C4-2B (cell line): ENCODE measurements at regions not wholly inside any gene's neighbourhood (a gene's known extent, or its start where the extent isn't known, plus 50 kb on each side); places are given as distances from the start of the nearest gene placed in this dataset.
"Not testable (repeated sequence)": the region's sequence is repeated elsewhere in the genome, so short reads cannot be mapped to it uniquely, and the experiment has no call there.

Experiments
- H3K27ac ChIP-seq: fragments of 450-650 bp; 2 replicates; pipeline ENCODE4 v1.5.1; 2017
- ZFX ChIP-seq: fragments of 450-650 bp; IDR thresholded peaks from 2 replicates; pipeline ENCODE4 v1.6.1; 2017
- TF ChIP-seq, protein P1 (sequence below): fragments of 450-650 bp; conservative IDR thresholded peaks from 2 replicates; pipeline ENCODE4 v1.5.1; 2017; ENCODE audit warnings: mild to moderate bottlenecking

- no peak overlapping the region for H3K27ac ChIP-seq
- no peak for TF ChIP-seq ZFX
- TF ChIP-seq, protein P1, sequence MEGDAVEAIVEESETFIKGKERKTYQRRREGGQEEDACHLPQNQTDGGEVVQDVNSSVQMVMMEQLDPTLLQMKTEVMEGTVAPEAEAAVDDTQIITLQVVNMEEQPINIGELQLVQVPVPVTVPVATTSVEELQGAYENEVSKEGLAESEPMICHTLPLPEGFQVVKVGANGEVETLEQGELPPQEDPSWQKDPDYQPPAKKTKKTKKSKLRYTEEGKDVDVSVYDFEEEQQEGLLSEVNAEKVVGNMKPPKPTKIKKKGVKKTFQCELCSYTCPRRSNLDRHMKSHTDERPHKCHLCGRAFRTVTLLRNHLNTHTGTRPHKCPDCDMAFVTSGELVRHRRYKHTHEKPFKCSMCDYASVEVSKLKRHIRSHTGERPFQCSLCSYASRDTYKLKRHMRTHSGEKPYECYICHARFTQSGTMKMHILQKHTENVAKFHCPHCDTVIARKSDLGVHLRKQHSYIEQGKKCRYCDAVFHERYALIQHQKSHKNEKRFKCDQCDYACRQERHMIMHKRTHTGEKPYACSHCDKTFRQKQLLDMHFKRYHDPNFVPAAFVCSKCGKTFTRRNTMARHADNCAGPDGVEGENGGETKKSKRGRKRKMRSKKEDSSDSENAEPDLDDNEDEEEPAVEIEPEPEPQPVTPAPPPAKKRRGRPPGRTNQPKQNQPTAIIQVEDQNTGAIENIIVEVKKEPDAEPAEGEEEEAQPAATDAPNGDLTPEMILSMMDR = no peak
Observed at GRCh38 chr12:112711026-112711425, 80.5 kb upstream of the RPH3A start.

- no peak overlapping the region for H3K27ac ChIP-seq
- no peak for TF ChIP-seq ZFX
- TF ChIP-seq, protein P1 = no peak
Observed at GRCh38 chr12:112711507-112711906, 80.0 kb upstream of the RPH3A start.

- not testable (repeated sequence) for H3K27ac ChIP-seq
Observed at GRCh38 chr12:112712751-112713150, 78.8 kb upstream of the RPH3A start.

- no peak overlapping the region for H3K27ac ChIP-seq
- TF ChIP-seq, protein P1 = no peak
Observed at GRCh38 chr12:112713471-112713870, 78.1 kb upstream of the RPH3A start.

DNA sequence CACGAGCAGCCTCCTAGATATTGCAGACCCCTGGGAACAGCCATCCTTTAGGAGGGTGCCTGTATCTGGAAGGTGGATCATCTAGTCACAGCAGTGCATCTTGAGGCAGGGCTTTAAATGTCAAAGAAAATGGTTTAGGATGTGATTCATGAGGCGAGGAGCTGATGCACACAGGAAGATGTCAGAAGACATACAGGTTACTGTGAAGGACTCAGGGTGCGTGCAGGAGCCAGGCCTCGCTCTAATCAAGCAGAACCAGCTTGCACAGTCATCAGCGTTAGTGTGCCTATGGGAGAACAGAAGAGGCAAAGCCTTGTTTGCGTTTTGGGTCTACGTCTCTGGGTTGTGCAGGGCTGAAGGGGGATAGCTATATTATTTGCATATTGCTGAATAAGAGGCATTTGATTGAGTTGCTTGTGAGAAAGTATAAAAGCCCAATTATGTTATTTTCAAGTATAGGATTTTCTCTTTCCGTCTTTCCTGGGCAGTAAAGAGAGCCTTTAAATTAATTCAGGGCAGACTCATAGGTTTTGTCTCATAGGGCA, 77.3 kb upstream of the RPH3A start:
- no peak overlapping the region for H3K27ac ChIP-seq
- TF ChIP-seq ZFX = no peak
- TF ChIP-seq, protein P1 = no peak

DNA sequence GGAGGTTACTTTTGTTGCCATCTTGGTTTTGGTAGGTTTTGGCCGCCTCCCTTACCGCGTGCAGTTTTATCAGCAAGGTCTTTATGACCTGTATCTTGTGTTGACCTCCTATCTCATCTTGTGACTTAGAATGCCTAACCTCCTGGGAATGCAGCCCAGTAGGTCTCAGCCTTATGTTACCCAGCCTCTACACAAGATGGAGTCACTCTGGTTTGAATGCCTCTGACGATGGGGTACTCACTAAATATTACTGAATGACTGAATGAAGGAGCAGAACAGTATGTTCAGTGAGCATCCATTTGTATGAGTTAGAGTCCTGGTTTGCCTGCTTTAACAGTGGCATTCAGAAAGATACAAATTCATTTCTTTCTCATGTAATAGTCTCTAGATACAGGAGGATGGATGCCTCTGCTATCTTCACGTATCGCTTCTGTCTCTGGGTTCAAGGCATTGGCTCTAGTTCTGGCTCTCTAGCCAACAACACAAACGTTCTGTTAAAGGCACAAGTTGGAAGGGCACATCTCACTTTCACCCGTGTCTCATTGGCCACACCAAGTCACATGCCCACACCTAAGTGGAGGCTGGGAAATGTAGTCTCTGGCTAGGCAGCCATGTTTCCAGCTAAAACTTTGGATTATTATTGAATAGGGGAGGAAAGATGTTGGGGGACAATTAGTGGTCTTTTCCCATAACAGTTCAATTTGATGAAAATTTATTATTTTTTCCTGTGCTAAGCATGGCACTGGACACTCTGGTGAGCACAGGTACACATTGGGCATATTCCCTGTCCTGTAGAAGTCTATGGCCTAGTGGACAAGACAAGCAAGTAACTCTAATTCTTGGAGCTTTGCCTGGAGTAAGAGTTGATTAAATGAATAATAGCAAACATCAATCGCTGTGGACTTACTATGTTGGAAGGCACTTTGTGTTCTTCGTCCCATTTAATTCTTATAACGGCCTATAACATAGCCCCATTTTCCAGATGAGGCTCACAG, 75.2 kb upstream of the RPH3A start:
- no peak for TF ChIP-seq ZFX
- TF ChIP-seq, protein P1 = no peak
- no peak overlapping the region for H3K27ac ChIP-seq

DNA sequence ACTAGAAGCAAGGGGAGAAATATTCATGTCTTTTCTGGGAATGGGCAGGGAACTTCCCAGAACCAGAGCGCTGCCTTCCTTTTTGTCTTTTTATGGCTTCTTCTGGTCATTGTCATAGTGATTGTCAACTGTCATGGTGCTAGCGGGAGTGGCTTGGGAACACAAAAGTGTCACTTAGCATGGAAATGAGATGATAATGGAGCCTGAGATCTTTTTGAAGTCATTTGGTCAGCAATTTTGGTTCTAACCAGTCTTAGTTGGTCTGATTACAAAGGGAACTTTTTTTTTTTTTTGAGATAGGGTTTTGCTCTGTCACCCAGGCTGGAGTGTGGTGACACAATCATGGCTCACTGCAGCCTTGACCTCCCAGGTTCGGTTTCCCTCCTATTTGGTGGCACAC, 62.7 kb upstream of the RPH3A start:
- TF ChIP-seq ZFX = no peak

DNA sequence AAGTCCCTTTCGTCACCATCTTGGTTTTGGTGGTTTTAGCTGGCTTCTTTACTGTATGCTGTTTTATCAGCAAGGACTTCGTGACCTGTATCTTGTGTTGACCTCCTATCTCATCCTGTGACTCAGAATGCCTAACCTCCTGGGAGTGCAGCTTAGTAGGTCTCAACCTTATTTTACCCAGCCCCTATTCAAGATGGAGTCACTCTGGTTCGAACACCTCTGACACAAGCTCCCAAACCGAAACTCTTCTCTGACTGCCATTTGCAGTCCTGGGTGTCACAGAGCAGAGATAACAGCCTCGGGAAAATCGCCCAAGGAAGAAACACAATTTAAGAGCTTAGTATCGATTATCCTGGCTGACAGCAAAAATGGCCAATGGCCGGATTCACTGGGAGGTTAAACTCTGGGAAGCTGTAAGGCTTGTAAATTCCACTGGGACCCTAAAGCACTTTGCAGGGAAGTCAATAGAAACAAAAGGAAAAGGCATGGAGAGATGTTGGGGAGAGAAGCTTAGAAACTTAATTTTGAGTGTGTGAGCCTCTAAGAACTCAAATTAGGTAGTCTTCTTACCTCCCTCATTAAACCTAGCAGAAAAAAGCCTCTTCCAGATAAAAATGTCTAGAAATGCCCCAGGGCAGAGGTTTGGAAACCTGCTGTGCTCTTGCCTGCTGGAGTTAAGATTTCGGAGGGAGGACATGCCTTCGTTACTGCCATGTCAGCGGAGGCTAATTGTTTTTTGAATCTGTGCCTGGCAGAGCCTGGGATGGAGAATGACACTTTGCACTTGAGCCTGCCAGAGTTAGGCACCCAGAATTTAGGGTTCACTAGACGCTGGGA, 56.5 kb upstream of the RPH3A start:
- TF ChIP-seq, protein P1 = no peak
- TF ChIP-seq ZFX = no peak
- no peak overlapping the region for H3K27ac ChIP-seq

More for the DNA sequence above, 62.7 kb upstream of the RPH3A start:
- no peak overlapping the region for H3K27ac ChIP-seq
